SK-N-SH (cell line): ENCODE measurements at regions not wholly inside any gene's neighbourhood (a gene's known extent, or its start where the extent isn't known, plus 50 kb on each side); places are given as distances from the start of the nearest gene placed in this dataset.

Experiments used
- CTCF ChIA-PET: fragments of 300-600, 350-600 bp; formaldehyde crosslinking; extraction: SDS; loops from one replicate; lab custom pipeline; 2021; lab: Yijun Ruan, JAX
- POLR2A ChIA-PET: fragments of 350-600 bp; sonication (Branson Sonifier 250); formaldehyde crosslinking; extraction: SDS; loops from one replicate; lab custom pipeline; 2020; ENCODE audit warnings: antibody characterized with exemption, inconsistent platforms; lab: Yijun Ruan, JAX
- DNase-seq: peaks from one replicate; pipeline ENCODE4 v3.0.0; 2012
- H2AFZ ChIP-seq: fragments of 200-600 bp; sonication (generic); 2 replicates; pipeline ENCODE4 v1.8.1; 2016; ENCODE audit warnings: antibody characterized with exemption, mild to moderate bottlenecking, low read depth
- H3F3A ChIP-seq: fragments of 200-600 bp; sonication (generic); replicated peaks from 2 replicates; pipeline ENCODE3; 2016; ENCODE audit warnings: antibody characterized with exemption, mild to moderate bottlenecking; ENCODE audit not compliant: insufficient read depth
- H3K27ac ChIP-seq, 2 experiments: fragments of 200-500 bp in 1 of 2; fragments of 200-600 bp in 1 of 2; sonication (Bioruptor generic) in 1 of 2; sonication (generic), shearing (Covaris generic) in 1 of 2; 2 replicates each; pipeline versions ENCODE4 v1.5.1 to v1.6.1; 2014 to 2016; ENCODE audit warnings: low read depth in 2 of 2, inconsistent platforms in 1 of 2, low read length in 1 of 2, mild to moderate bottlenecking in 1 of 2, mixed read lengths in 1 of 2
- H3K27me3 ChIP-seq: fragments of 200-600 bp; sonication (generic), shearing (Covaris generic); 2 replicates; pipeline ENCODE4 v1.6.1; 2016; ENCODE audit warnings: mixed run types; ENCODE audit not compliant: insufficient read depth
- H3K36me3 ChIP-seq, 2 experiments: fragments of 200-500 bp in 1 of 2; fragments of 200-600 bp in 1 of 2; sonication (Bioruptor generic) in 1 of 2; sonication (generic) in 1 of 2; replicated peaks in 1 of 2; 2 replicates each; pipeline versions ENCODE3 to v1.5.1; 2014 to 2016; ENCODE audit warnings: low read length in 1 of 2, mild to moderate bottlenecking in 1 of 2; ENCODE audit not compliant: insufficient read depth in 2 of 2, control insufficient read depth in 1 of 2
- H3K4me1 ChIP-seq, 2 experiments: fragments of 200-500 bp in 1 of 2; fragments of 200-600 bp in 1 of 2; sonication (Bioruptor generic) in 1 of 2; sonication (generic), shearing (Covaris generic) in 1 of 2; 2 replicates each; pipeline versions ENCODE4 v1.5.1 to v1.6.1; 2014 to 2016; ENCODE audit warnings: low read depth in 1 of 2, low read length in 1 of 2, mixed run types in 1 of 2; ENCODE audit not compliant: insufficient read depth in 2 of 2, control insufficient read depth in 1 of 2
- H3K4me2 ChIP-seq: fragments of 200-600 bp; sonication (generic), shearing (Covaris generic); 2 replicates; pipeline ENCODE4 v1.6.1; 2017; ENCODE audit warnings: mixed run types
- H3K4me3 ChIP-seq, 2 experiments: fragments of 200-500 bp in 1 of 2; fragments of 200-600 bp in 1 of 2; sonication (Bioruptor generic) in 1 of 2; sonication (generic), shearing (Covaris generic) in 1 of 2; 2 replicates each; pipeline versions ENCODE4 v1.5.1 to v1.8.1; 2014 to 2016; ENCODE audit warnings: low read depth in 2 of 2, inconsistent platforms in 1 of 2, low read length in 1 of 2, mild to moderate bottlenecking in 1 of 2, mixed read lengths in 1 of 2, moderate library complexity in 1 of 2
- H3K79me2 ChIP-seq: fragments of 200-600 bp; sonication (generic); 2 replicates; pipeline ENCODE4 v1.8.1; 2017; ENCODE audit warnings: mild to moderate bottlenecking; ENCODE audit not compliant: insufficient read depth
- H3K9ac ChIP-seq: fragments of 200-600 bp; sonication (generic); 2 replicates; pipeline ENCODE4 v1.6.1; 2017; ENCODE audit warnings: mixed run types
- H3K9me2 ChIP-seq: fragments of 200-600 bp; sonication (generic); 2 replicates; pipeline ENCODE4 v1.6.1; 2017; ENCODE audit warnings: mixed run types
- H3K9me3 ChIP-seq: fragments of 200-600 bp; sonication (generic); 2 replicates; pipeline ENCODE4 v1.6.1; 2017; ENCODE audit warnings: mixed run types, mild to moderate bottlenecking, moderate library complexity
- H4K20me1 ChIP-seq: fragments of 200-600 bp; sonication (generic); 2 replicates; pipeline ENCODE4 v1.6.1; 2017; ENCODE audit warnings: mild to moderate bottlenecking, mixed run types; ENCODE audit not compliant: insufficient read depth
- CHD2 ChIP-seq: fragments of 150-350 bp; IDR thresholded peaks from 2 replicates; pipeline ENCODE4 v1.6.1; 2018; ENCODE audit warnings: low read length; ENCODE audit not compliant: partially characterized antibody
- CTCF ChIP-seq: fragments of 200-600 bp; sonication (generic); IDR thresholded peaks from 2 replicates; pipeline ENCODE4 v1.6.1; 2017; ENCODE audit warnings: antibody characterized with exemption, mild to moderate bottlenecking, moderate library complexity
- EP300 ChIP-seq, 2 experiments: IDR thresholded peaks; 2 replicates each; pipeline versions ENCODE4 v1.4.0 to v1.6.1; 2012; ENCODE audit warnings: borderline replicate concordance in 1 of 2, low read depth in 1 of 2, low read length in 1 of 2
- FOXJ3 ChIP-seq: sonication (generic); formaldehyde crosslinking; IDR thresholded peaks from 2 replicates; pipeline ENCODE4 v1.5.1; 2020; ENCODE audit warnings: mild to moderate bottlenecking, missing genetic modification reagents
- FOXM1 ChIP-seq: IDR thresholded peaks from 2 replicates; pipeline ENCODE4 v1.4.0; 2012; ENCODE audit warnings: low read depth, mild to moderate bottlenecking
- GATA2 ChIP-seq: sonication (generic); formaldehyde crosslinking; IDR thresholded peaks from 2 replicates; pipeline ENCODE4 v1.5.0; 2020; ENCODE audit warnings: mild to moderate bottlenecking, missing genetic modification reagents
- IRF3 ChIP-seq: fragments of 150-350 bp; IDR thresholded peaks from 2 replicates; pipeline ENCODE4 v1.6.1; 2016; ENCODE audit warnings: mild to moderate bottlenecking, low read depth, low read length
- JUND ChIP-seq: IDR thresholded peaks from 2 replicates; pipeline ENCODE4 v1.4.0; 2012
- MEF2A ChIP-seq: IDR thresholded peaks from 2 replicates; pipeline ENCODE4 v1.4.0; 2012; ENCODE audit warnings: low read depth, borderline replicate concordance
- MXI1 ChIP-seq: IDR thresholded peaks from 2 replicates; pipeline ENCODE4 v1.6.1; 2012; ENCODE audit warnings: mild to moderate bottlenecking, low read depth, low read length, improper control_type of control experiment
- NFIC ChIP-seq: IDR thresholded peaks from 2 replicates; pipeline ENCODE4 v1.4.0; 2012; ENCODE audit warnings: borderline replicate concordance
- PBX3 ChIP-seq: IDR thresholded peaks from 2 replicates; pipeline ENCODE4; 2012
- RAD21 ChIP-seq: IDR thresholded peaks from 2 replicates; pipeline ENCODE4 v1.6.1; 2012; ENCODE audit warnings: mild to moderate bottlenecking, low read length
- RCOR1 ChIP-seq: fragments of 150-350 bp; IDR thresholded peaks from 2 replicates; pipeline ENCODE4 v1.6.1; 2017; ENCODE audit warnings: antibody characterized with exemption, low read length
- RFX5 ChIP-seq: IDR thresholded peaks from 2 replicates; pipeline ENCODE4 v1.6.1; 2012; ENCODE audit warnings: mild to moderate bottlenecking, improper control_type of control experiment, low read length
- RXRA ChIP-seq: IDR thresholded peaks from 2 replicates; pipeline ENCODE4 v1.4.0; 2012; ENCODE audit warnings: low read depth, mild to moderate bottlenecking, borderline replicate concordance
- SMC3 ChIP-seq: IDR thresholded peaks from 2 replicates; pipeline ENCODE4 v1.6.1; 2012; ENCODE audit warnings: low read depth, low read length, improper control_type of control experiment
- TAF1 ChIP-seq: IDR thresholded peaks from 2 replicates; pipeline ENCODE4 v1.6.1; 2012; ENCODE audit warnings: low read depth, mild to moderate bottlenecking, low read length, moderate library complexity, borderline replicate concordance
- TCF12 ChIP-seq: IDR thresholded peaks from 2 replicates; pipeline ENCODE4 v1.4.0; 2012
- TEAD4 ChIP-seq: IDR thresholded peaks from 2 replicates; pipeline ENCODE4 v1.4.0; 2012; ENCODE audit warnings: mild to moderate bottlenecking, borderline replicate concordance; ENCODE audit not compliant: insufficient read depth
- USF2 ChIP-seq: fragments of 150-350 bp; IDR thresholded peaks from 2 replicates; pipeline ENCODE4 v1.6.1; 2017; ENCODE audit warnings: antibody characterized with exemption, low read length, low read depth, borderline replicate concordance
- ZBTB33 ChIP-seq: IDR thresholded peaks from 2 replicates; pipeline ENCODE4 v1.4.0; 2012; ENCODE audit warnings: low read depth, borderline replicate concordance
- WGBS: methylation state at CpG from one replicate; pipeline ENCODE4 v1.1.6; 2017; ENCODE audit warnings: low lambda C conversion rate; 5-methylcytosine and 5-hydroxymethylcytosine counted together

- Histone ChIP-seq H3K36me3 (no peaks in the 10 kb centered on the region), H2AFZ (no peak overlapping the region), H4K20me1 (no peaks in the 10 kb centered on the region), H3K9ac (no peak overlapping the region), H3K79me2 (no peaks in the 10 kb centered on the region), H3K9me3 (no peaks in the 10 kb centered on the region), H3K9me2 (no peaks in the 10 kb centered on the region), H3K4me3 (no peak overlapping the region), H3K27ac (no peak overlapping the region), H3K27me3 (no peaks in the 10 kb centered on the region), H3K4me1 (peaks cover 0 to 3% of the 10 kb centered on the region in 2 experiments; a peak in 1 of 4 replicates), H3K4me2 (no peak overlapping the region), H3F3A (no peaks in the 10 kb centered on the region)
- CTCF ChIA-PET: interaction anchor here (0.6 to 1.5 kb wide), 4 partner anchors 143 to 1208 kb away, joined by 3 to 5 read pairs (median 4); no protein-coding TSS in a partner anchor
- DNase-seq: no peak
- POLR2A ChIA-PET: no interaction called here
- TF ChIP-seq RCOR1 (no peak), SMC3 (no peak), USF2 (no peak), CTCF (no peak), TCF12 (no peak), JUND (no peak), MEF2A (no peak)
Measured at GRCh38 chr17:70624211-70624610, 454.9 kb downstream of the KCNJ2 start.

- Histone ChIP-seq H3K9me2 (no peaks in the 10 kb centered on the region), H2AFZ (no peak overlapping the region), H4K20me1 (no peaks in the 10 kb centered on the region), H3K4me2 (no peak overlapping the region), H3K9ac (no peak overlapping the region), H3K9me3 (no peaks in the 10 kb centered on the region), H3K36me3 (no peaks in the 10 kb centered on the region), H3K27ac (no peak overlapping the region), H3K79me2 (no peaks in the 10 kb centered on the region), H3K4me3 (no peak overlapping the region), H3F3A (no peaks in the 10 kb centered on the region), H3K27me3 (peaks cover 6% of the 10 kb centered on the region; the same call in 1 of the 2 replicates), H3K4me1 (no peaks in the 10 kb centered on the region)
- CTCF ChIA-PET: interaction anchor here (0.6 to 3.5 kb wide), 45 partner anchors 8 to 1930 kb away, joined by 3 to 47 read pairs (median 4); partner anchors contain the start of gene KCNJ2
- DNase-seq: peak; percentile 43
- 39% methylated on average over 4 of the region's 4 CpGs for WGBS
- POLR2A ChIA-PET: no interaction called here
- no peak for TF ChIP-seq ZBTB33
- no peak for TF ChIP-seq RXRA
- no peak for TF ChIP-seq TAF1
- no peak for TF ChIP-seq IRF3
- no peak for TF ChIP-seq FOXM1
- peak; percentile 29; the same call in 1 of the 2 replicates for TF ChIP-seq RFX5
- peak; percentile 52; the same call in 1 of the 2 replicates for TF ChIP-seq SMC3
- no peak for TF ChIP-seq CHD2
- no peak for TF ChIP-seq JUND
- TF ChIP-seq GATA2: no peak
- TF ChIP-seq MXI1: no peak
- TF ChIP-seq TEAD4: no peak
- no peak for TF ChIP-seq TCF12
- no peak for TF ChIP-seq NFIC
- TF ChIP-seq RCOR1: no peak
- peak; percentile 84 for TF ChIP-seq RAD21
- TF ChIP-seq FOXJ3 (CRISPR knock-in tag): no peak
- TF ChIP-seq PBX3: no peak
- TF ChIP-seq EP300 (IDR thresholded peaks at IDR 0.05; ENCODE audit: borderline replicate concordance in 1 of 2, low read depth in 1 of 2, low read length in 1 of 2): no peak
Measured at GRCh38 chr17:70629902-70630301, 460.6 kb downstream of the KCNJ2 start.
